ENCODE measurements at regions not wholly inside any gene's neighbourhood (a gene's known extent, or its start where the extent isn't known, plus 50 kb on each side); places are given as distances from the start of the nearest gene placed in this dataset.

DNA sequence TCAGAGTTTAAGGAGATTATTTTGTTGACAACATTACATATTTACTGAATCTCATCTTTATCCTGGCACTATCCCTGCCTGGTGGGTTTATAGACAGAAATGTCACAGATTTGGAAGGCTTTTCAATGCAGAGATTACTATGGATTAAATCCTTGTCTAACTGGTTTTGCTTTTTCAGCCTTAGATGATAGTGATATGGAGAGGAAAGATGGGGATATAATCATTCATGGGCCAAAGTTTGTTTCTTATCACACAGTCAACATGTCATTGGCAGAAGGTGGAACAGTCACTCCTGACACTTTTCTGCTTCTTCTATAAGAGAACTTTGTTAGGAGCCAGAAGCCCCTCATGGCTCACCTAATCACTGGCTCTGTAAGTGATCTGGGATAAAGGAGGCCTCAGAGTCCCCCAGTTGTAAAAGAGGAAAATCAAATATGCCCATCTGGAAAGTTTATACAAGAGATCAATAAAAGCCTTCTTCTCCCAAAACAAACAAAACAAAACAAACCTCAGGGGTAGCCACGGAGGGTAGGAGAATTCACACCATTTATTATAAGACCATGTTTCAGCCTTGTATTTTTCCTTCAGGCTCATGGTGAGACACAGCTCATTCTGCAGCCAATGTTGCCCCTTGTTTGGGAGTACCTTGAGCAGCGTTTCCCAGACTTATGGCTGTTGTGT is 101.2 kb downstream of the PCSK1 start:
- Histone ChIP-seq H3K4me1 (ENCODE audit: control insufficient read depth, extremely low read depth, insufficient read depth, low read length) (peaks cover 4% of the 10 kb centered on the region), H3K9me3 (replicated peaks; ENCODE audit: control insufficient read depth, insufficient read depth, low read length) (no peaks in the 10 kb centered on the region), H3K9me1 (replicated peaks; ENCODE audit: control insufficient read depth, extremely low read depth, insufficient read depth, low read length) (no peaks in the 10 kb centered on the region), H3K9ac (replicated peaks; ENCODE audit: extremely low read depth, insufficient read depth, low read length) (no peak overlapping the region), H2AFZ (ENCODE audit: low read depth, low read length) (no peak overlapping the region), H4K20me1 (replicated peaks; ENCODE audit: control insufficient read depth, extremely low read depth, insufficient read depth, low read length) (no peaks in the 10 kb centered on the region), H3K4me2 (ENCODE audit: insufficient read depth, low read length) (no peak overlapping the region), H3K79me2 (ENCODE audit: control insufficient read depth, insufficient read depth, low read length) (no peaks in the 10 kb centered on the region), H3K27ac (ENCODE audit: insufficient read depth, low read depth, low read length) (no peak overlapping the region), H3K36me3 (ENCODE audit: control insufficient read depth in 2 of 2, extremely low read depth in 1 of 2, insufficient read depth in 2 of 2, low read length in 2 of 2) (no peaks in the 10 kb centered on the region), H3K27me3 (ENCODE audit: control insufficient read depth in 2 of 2, insufficient read depth in 2 of 2, low read length in 2 of 2) (no peaks in the 10 kb centered on the region), H3K4me3 (replicated peaks in 1 of 3; ENCODE audit: insufficient read depth in 1 of 3, low read depth in 1 of 3, low read length in 3 of 3) (no peak overlapping the region)
- dilution Hi-C loops (cut with MboI; ENCODE audit: extremely low pct_ligation_motif_present, low sequenced_read_pairs), result loop anchor here (25.0 kb wide), 1 partner anchor 370 kb away; the partner anchor contains the start of gene ELL2
- POLR2A ChIA-PET, result no interaction called here
- FAIRE-seq, result no peak
- CTCF ChIA-PET, result interaction anchor here (1.4 to 2.4 kb wide), 2 partner anchors 10 to 371 kb away, joined by 4 to 6 read pairs; partner anchors contain the start of gene ELL2
- DNase-seq (ENCODE audit: low read depth, low spot score), result no peak
- no TSS peak for BruUV-seq (replicated peaks)
- intact Hi-C loops (cut with micrococcal nuclease), result loop anchor here (10.0 kb wide), 1 partner anchor 217 kb away; no protein-coding TSS in a partner anchor
- TF ChIP-seq, protein P1, sequence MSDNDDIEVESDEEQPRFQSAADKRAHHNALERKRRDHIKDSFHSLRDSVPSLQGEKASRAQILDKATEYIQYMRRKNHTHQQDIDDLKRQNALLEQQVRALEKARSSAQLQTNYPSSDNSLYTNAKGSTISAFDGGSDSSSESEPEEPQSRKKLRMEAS (IDR thresholded peaks at IDR 0.05; ENCODE audit: insufficient read depth, insufficient read length), result no peak
- no peak for TF ChIP-seq GATA2 (IDR thresholded peaks at IDR 0.05; ENCODE audit: insufficient read depth, insufficient read length, low read depth, low read length)
- TF ChIP-seq, protein P2, sequence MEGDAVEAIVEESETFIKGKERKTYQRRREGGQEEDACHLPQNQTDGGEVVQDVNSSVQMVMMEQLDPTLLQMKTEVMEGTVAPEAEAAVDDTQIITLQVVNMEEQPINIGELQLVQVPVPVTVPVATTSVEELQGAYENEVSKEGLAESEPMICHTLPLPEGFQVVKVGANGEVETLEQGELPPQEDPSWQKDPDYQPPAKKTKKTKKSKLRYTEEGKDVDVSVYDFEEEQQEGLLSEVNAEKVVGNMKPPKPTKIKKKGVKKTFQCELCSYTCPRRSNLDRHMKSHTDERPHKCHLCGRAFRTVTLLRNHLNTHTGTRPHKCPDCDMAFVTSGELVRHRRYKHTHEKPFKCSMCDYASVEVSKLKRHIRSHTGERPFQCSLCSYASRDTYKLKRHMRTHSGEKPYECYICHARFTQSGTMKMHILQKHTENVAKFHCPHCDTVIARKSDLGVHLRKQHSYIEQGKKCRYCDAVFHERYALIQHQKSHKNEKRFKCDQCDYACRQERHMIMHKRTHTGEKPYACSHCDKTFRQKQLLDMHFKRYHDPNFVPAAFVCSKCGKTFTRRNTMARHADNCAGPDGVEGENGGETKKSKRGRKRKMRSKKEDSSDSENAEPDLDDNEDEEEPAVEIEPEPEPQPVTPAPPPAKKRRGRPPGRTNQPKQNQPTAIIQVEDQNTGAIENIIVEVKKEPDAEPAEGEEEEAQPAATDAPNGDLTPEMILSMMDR (IDR thresholded peaks at IDR 0.05; ENCODE audit: extremely low read depth in 1 of 2, insufficient read depth in 1 of 2, low read depth in 1 of 2, low read length in 2 of 2), result no peak
- no peak for TF ChIP-seq EZH2 (IDR thresholded peaks at IDR 0.05; ENCODE audit: borderline replicate concordance, low read depth, low read length, severe bottlenecking)
- TF ChIP-seq JUN (IDR thresholded peaks at IDR 0.05; ENCODE audit: borderline replicate concordance, insufficient read depth, insufficient read length, low read depth), result no peak
- no peak for TF ChIP-seq POLR2AphosphoS5 (IDR thresholded peaks at IDR 0.05; ENCODE audit: insufficient read depth, low read depth, low read length)
- TF ChIP-seq FOS (IDR thresholded peaks at IDR 0.05; ENCODE audit: borderline replicate concordance, insufficient read depth, low read length), result no peak
- TF ChIP-seq POLR2A (IDR thresholded peaks at IDR 0.05; ENCODE audit: low read depth, low read length), result no peak
- no peak for TF ChIP-seq MYC (IDR thresholded peaks at IDR 0.05; ENCODE audit: low read depth, low read length)
